GM21717 (cell line): ENCODE measurements at regions not wholly inside any gene's neighbourhood (a gene's known extent, or its start where the extent isn't known, plus 50 kb on each side); places are given as distances from the start of the nearest gene placed in this dataset.

ENCODE experiments used
- ATAC-seq: cut with Tn5 transposase; IDR thresholded peaks from one replicate; pipeline ENCODE4 v1.9.1; 2021; ENCODE audit warnings: mild to moderate bottlenecking, moderate library complexity; ENCODE audit not compliant: unreplicated experiment

DNA sequence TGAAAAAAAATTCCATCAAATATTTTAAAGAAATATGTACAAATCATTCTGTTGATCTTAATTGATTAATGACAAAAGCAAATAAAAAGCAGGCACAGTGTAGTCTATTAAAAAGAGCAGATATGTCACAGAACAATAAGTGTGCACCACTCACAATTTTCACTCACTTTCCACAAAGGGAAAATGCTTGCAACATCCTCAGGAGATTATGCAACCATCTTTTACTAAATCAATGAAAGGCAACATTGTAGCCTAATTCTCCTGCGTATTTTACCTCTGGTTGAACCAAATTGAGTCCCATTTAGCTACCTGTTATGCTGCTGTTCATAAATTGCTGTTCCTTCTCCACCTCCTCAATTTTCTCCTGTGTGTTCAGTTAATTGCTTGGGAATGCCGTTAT lies 1346.8 kb upstream of the PIK3C3 start:
- no peak for ATAC-seq

DNA sequence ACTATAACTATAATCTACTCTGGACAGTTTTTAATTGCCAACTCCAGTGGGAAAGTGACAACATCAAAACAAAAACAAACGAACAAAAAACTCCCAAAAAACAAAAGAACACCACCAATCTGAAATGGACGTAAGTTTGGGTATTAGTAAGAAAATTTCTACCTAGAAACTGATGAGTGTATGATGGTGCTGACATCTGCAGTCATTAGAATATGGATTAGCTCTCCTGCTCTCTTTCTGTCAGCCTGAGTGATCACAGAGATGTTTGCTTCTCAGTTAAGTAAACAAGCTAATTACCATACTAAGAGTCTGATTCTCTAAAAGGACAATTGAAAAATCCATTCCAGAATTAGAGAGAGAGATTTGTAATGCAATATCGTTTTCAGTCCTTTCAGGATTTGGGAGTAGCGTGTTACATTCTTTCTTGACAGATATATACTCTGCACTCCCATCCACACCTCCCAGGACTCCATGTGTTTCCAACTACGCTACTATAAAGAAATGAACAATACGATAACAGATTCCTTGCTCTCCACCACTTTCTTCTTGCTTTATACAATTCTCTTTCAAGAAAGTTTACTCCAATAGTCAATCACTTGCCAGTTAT lies 1347.4 kb upstream of the PIK3C3 start:
- ATAC-seq: no peak

DNA sequence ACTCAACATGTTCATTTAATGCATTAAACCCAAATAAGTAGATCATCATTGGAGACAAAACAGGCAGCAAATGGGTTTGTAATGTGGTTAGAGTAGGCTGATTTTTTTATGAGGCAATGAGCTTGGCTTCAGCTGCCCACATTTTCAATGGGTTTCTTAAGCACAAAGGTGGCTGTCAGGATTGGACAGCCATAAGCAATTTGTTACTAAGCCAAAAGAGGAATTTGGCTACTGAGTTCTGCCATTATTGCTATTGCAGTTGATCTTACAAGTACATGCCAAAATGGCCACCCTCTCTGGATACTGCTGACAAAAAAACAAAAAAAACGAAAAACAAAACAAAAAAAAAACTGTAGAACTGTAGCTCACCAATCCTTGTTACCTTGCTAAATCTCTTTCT lies 1348.0 kb upstream of the PIK3C3 start:
- no peak for ATAC-seq

DNA sequence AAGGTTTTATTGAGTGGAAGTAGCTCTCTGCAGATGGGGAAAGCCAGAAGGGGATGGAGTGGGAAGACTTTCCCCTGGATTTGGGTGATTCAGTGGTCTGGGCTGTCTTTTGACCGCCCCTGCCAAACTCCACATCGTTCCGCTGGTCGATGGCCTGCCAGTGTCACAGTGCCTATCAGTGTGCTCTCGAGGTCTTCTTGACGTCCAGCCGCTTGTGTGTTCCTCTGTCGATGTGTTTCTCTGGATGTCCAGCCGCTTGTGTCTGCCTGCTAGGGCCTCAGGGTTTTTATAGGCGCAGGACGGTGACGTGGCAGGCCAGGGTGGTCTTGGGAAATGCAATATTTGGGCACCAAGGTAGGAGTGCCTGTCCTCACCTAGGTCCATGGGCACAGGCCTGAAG lies 1371.4 kb upstream of the PIK3C3 start:
- no peak for ATAC-seq

DNA sequence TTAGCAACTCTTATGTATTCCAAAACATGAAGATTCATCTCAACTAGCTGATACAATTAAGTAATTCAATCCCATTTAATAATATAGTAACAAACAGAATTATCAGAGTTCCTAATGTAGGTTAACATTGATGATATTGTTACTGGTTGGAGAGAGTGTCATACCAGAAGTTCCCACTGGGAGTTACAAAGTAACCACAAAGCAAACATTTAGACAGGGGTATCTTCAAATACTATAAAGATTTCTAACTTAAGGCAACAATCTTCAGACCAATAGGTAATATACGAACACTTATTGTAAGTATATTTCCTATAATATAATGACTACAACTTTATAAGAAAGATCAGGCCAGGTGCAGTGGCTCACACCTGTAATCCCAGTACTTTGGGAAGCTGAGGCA lies 1372.9 kb upstream of the PIK3C3 start:
- no peak for ATAC-seq

DNA sequence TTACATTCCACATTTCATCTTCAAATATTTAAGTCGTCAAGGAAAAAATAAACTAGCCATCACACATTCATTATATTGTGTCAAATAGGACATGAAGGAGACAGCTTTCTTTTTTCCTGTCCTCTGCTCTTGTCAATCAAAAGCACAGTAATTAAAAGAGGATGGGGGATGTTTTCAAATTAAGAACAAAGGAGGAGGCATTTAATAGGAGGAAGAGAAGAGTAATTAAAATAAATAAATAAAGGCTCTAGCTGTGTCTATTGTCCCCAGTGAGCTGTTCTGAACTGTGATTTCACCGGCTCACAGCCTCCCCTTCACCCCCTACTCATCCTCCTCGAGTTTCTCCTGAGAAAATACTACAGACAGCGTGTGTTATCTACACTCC lies 1377.1 kb upstream of the PIK3C3 start:
- ATAC-seq: no peak

DNA sequence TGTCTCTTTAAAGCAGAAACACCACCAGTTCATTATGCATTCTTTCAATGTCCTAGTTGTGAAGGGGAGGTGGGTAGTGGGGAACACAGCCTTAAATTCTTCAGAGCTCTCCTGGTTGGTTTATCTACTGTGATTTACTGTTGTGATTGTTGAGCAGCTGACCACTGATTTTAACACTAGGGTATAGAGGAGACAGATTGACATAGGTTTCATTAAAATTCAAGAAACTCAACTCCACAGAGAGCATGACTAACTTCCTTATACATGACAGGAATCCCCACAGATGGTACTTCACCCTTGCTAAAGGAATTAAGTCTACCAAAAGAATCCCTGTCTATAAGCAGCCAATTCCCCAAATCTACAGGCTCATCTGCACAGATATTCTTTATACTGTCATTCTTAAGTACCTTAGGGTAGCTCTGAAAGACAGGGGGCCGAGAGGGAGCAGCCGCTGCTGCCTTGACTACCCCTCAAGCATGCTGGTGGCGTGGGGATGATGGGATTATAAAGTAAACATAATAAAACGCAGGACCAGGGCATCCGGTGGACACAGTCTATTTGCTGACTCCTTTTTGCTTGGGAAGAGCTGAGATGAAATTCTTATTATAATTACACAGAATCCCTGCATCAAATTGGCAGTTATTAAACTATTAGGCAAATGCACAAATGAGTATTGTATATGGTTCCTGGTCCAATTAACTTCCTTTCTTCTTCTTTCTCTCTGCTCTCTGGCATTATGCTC lies 1377.6 kb upstream of the PIK3C3 start:
- ATAC-seq: no peak

DNA sequence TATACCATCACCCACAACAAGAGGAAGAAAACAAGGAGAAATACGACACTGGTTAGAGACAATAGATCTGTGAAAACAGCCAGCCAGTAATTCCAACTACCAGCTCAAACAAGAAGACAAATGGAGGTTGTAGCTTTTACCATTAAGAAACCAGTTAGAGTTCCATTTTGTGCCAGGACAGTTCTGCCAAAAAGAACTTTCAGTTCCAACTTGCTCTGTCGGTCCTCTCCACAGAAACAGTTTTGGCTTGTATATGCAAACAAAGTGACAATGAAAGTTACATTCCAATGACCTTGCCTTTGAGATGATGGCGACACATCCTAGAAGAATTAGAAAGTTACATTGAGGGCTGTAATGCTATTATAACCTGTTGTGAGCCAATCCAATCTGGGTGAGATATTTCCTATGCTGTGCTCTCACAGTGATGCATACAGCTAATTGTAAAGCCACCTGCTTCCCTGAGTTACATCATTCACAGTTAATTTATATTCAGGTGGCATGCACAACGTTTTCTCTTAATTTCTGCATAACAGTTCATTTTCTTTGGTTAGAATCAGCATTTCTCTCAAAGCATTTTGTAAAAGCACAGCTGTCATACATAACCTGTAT lies 1378.4 kb upstream of the PIK3C3 start:
- ATAC-seq: no peak

DNA sequence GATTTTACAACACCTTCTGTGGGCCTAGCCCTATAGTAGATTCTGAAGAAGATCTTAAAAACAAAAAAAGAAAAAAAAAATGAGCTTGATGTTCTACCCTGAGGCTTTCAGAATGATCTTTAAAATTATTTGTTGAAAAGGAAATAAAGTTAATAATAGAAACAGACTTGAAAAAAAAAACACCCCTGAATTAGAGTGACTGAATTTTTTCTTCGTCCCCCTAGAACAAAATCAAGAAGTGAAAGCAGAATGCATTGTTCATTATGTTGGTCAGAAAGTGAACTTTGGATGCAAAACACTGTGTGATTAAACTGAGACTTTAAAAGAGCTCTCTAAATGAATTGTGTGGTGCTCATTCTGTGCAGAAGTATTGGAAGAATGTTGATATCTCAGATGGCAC lies 1384.4 kb upstream of the PIK3C3 start:
- no peak for ATAC-seq

DNA sequence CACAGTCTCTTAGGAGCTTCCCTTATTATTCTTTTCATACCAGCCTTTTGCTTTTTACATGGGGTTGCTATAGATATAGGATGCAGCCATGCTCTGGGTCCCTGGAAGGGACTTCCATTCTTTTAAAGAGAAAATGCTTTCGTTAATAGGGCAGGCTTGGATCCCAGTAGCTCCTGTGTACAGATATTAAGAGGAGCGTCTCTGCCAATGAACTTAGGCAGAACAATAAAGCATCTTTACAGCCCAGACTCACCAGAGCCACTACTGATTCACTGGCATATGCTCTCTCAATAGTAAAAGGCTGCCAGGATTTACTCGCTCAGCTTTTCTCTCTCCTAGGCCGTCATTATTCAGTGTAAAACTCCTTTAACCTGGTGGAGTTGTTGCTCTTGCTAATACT lies 1385.4 kb upstream of the PIK3C3 start:
- ATAC-seq: no peak

DNA sequence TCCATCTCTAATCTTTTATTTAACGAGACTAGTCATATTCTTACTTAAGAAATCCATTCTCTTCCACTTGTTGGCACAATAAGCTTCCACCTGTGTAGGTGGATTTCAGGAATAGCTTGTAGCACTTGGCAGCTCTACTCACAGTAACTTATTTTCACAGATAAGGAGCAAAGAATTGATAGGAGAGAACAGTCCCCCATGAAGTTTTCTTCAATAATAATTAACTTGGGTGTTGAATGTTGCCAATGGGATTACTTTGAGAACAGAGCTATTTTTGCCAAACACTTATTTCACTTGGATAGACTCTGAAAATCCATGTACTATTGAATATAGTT lies 1388.6 kb upstream of the PIK3C3 start:
- ATAC-seq: no peak

DNA sequence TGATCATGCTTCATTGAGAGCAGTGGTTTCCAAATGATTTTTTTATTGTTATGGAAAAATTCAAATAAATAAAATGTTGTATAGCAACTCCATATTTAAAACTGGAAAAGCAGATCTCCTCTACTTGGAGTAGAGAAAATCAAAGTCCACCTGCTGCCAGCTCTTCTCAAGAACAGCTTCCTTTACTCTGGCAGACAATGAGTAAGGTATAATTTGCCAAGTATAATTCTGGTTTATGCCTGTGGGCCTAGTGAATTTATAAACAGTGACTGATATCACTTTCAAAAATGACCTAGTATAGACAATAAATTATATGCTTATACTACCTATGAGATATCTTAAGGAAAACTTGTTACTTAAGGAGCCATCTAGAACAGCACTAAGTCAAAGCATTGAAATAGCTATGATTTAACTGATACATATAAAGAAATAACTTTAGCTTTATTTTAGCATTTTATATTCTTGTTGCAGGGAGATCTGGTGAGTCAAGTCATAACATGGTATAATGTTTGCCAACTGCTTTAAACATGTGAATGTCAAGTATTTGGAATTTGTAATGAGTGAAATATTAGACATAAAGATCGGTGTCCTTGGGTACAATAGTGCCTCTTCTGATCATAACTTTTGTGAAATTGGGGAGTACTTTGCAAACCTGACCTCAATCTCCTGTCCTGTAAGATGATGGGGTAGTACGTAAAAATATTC lies 1389.1 kb upstream of the PIK3C3 start:
- ATAC-seq: no peak

DNA sequence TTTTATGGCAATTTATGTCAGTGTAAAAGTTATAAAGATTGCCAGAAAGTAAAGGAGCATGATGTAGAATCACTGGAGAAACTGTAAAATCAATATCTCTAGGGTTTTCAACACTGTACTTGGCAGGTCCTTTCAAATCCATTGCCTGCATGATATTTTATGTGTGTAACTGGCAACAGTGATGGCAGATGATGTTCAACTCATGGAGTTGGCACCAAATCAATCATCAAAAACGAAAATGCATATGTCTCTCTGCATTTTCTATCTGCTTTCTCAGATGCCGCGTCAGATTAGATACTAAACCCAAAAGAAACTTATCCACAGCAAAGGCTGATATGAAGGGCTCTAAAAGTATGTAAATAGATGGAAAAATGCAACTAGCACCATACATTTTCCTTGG lies 1395.5 kb upstream of the PIK3C3 start:
- no peak for ATAC-seq

DNA sequence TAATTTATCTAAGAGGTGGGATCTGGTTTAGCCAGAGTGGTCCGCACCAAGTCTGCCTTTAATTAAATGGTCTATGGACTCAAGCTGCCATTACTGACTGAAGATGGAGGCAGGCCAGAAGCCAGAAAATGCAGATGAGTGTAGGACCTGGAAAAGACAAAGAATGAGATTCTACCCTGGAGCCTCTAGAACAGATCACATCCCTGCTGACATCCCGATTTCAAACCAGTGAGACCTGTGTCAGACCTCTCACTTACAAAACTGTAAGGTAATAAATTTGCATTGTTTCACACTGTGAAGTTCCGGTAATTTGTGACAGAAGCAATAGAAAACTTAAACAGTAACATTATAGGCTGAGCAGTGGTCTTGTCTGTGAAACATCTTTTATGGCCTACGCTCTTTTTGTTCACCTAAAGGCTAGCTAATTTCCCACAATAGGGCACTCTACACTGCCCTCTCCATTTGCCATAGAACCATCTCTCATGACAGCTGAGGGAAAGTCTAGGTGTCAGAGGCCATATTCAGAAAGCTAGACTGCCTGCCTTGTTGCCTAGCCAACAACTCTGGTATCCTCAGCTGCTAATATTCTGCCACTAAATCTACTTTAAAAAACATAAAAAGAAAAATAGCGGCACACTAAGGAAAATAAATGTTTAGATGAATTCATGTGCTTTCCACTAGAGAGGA lies 1396.2 kb upstream of the PIK3C3 start:
- no peak for ATAC-seq

DNA sequence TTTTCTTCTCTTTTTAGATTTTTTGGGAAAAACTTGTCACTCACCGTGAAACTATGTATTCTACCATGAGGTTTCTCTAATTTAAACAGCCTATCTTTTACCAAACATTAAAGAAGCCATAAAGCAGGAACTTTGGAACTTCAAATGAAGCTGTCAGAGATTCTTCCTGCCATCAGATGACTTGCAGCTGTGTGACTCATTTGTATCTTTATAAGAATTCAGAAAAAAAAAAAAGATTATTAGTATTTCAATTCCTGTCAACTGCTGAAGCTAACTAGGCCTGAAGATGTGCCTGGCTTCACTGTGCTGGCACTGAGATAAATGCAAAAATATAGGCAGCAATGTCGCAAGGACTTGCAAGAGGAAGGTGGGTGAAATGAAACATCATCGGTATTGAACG lies 1399.1 kb upstream of the PIK3C3 start:
- no peak for ATAC-seq

DNA sequence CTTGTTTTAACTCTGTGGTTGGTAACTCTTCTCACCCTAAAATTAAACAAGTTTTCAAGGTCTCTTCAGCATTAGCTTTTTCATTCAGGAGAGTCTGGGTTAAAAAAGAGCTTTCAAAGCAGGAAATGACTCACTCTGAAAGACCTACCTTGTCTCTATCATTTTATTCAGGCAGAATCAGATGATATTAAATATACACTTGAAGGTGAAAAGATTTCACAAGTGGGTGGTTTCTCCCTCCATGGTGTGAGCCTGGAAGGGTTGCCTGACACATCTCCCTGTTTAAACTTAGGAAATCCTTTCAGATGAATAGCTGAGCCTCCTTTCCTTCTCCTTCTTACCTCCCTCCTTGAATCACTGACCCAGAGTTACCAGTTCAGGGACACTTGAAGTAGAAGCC lies 1402.0 kb upstream of the PIK3C3 start:
- ATAC-seq: no peak

DNA sequence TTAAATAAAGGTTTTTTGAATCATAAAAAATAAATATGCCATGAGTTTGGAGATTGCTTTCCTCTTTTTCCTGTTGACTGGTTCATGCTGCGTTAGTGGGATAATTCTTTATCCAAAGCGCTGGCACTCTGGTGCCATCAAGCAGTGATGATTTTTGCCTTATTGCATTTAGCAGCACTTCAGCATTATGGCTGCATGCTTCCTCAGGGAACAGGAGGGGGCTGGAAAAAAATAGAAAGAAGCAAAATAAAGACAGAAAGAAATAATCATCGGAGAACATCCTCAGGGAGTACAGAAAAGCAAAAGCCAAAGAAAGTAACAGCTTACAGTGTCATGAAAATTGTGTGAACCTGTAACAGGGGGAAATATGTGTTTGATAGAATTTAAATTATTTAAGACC lies 1408.2 kb upstream of the PIK3C3 start:
- no peak for ATAC-seq

DNA sequence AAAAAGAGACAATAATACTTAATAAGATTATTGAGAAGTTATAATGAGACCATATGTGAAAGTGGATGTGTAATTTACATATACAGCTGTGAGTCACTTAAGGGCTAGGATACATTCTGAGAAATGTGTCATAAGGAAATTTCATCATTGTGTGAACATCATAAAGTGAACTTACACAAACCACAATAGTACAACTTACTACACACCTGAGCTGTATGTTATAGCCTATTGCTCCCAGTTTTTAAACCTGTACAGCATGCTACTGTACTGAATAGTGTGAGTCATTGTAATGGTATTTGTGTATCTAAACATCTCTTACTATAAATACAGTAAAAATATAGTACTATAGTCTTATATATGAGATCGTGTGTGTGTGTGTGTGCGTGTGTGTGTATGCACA lies 1420.3 kb upstream of the PIK3C3 start:
- ATAC-seq: no peak

DNA sequence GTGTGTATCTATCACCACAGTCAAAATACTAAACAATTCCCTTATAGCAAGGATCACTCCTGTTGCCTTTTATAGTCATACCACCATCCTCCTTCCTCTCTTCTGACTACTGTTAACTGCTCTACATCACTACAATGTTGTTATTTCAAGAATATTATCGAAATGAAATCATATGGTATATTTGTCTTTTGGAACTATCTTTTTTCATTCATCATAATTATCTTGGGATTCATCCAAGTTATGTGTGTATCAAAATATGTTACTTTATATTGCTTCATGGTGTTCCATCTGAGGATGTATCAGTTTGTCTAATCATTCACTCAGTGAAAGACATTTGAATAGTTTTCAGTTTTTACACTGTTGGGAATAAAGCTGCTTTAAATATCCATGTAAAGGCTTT lies 1423.0 kb upstream of the PIK3C3 start:
- ATAC-seq: no peak

DNA sequence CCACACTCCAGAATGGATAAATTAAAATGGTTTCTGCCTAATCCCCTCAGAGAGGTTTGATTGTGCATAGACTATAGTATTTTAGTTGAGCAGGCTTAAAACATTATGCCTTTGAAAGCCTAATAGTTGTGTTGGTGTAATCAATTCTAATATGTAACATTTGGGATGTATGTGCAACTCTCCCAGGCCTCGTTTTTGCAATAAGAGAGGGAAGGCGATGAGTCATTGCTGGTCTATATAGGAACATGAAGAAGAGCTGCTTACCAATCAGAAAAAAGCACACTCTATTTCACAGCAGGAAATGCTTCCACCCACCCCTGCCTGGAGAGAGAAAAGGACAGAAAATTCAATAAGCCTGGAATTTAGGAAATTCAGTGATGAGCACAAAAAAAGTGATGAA lies 1424.0 kb upstream of the PIK3C3 start:
- no peak for ATAC-seq

DNA sequence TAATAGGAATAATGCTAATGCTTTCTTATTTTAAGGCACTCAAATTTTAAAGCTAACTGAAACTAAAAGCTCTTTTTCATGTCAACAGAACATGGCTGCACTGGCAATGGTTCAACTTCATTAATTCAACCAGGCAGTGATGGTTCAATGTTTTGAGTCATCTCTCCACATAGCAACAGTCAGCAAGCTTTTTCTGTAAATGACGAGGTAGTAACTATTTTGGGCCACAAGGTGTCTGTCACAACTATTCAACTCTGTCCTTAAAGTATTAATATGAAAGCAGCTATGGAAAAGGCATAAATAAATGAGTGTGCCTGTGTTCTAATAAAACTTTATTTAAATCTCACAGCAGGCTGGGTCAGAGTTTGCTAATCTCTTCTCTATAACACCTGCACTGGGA lies 1425.6 kb upstream of the PIK3C3 start:
- ATAC-seq: peak; percentile 56

DNA sequence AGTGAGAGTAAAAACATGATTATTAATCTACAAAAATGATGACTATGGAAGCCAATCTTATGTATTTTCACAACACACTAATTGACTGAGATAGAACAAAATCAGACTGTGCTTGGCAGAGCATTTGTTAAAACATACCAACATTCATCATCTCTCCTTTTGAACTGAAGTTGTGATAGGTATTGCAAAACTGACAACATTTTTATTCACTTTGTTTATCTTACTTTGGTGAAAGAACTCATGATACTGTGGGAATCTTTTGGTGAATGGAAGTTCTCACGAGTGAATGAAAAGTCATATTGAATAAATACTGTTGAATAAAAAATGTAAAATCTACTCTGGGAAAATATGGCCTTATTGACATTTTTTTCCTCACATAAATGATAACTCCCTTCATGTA lies 1430.2 kb upstream of the PIK3C3 start:
- ATAC-seq: no peak
